ENCODE measurements at regions not wholly inside any gene's neighbourhood (a gene's known extent, or its start where the extent isn't known, plus 50 kb on each side); places are given as distances from the start of the nearest gene placed in this dataset.

DNA sequence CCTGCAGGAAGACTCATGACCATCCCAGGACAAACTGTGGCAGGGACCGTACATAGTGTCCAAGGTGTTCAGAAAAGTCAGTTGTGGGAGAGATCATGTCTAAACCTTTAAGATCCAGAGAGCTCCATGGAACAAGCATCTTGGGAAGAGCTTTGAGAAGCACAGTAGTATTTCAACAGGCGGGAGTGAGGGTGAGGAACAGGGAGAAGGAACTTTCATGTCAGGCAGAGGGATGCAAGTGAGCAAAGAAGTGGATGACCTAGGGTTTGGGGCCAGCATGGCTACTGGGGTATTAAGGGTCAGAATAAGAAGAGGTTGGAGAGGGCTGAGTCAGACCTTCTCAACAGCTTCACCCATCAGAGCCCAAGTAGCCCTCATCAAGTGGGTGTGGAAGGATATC, 147.9 kb upstream of the ETV3 start:
- TF ChIP-seq, protein P1, sequence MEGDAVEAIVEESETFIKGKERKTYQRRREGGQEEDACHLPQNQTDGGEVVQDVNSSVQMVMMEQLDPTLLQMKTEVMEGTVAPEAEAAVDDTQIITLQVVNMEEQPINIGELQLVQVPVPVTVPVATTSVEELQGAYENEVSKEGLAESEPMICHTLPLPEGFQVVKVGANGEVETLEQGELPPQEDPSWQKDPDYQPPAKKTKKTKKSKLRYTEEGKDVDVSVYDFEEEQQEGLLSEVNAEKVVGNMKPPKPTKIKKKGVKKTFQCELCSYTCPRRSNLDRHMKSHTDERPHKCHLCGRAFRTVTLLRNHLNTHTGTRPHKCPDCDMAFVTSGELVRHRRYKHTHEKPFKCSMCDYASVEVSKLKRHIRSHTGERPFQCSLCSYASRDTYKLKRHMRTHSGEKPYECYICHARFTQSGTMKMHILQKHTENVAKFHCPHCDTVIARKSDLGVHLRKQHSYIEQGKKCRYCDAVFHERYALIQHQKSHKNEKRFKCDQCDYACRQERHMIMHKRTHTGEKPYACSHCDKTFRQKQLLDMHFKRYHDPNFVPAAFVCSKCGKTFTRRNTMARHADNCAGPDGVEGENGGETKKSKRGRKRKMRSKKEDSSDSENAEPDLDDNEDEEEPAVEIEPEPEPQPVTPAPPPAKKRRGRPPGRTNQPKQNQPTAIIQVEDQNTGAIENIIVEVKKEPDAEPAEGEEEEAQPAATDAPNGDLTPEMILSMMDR (conservative IDR thresholded peaks at IDR 0.05; ENCODE audit: low read depth, low read length) = no peak
- no peak overlapping the region for H3K4me3 ChIP-seq (ENCODE audit: low read length)
- no peak for DNase-seq (ENCODE audit: low read depth)

DNA sequence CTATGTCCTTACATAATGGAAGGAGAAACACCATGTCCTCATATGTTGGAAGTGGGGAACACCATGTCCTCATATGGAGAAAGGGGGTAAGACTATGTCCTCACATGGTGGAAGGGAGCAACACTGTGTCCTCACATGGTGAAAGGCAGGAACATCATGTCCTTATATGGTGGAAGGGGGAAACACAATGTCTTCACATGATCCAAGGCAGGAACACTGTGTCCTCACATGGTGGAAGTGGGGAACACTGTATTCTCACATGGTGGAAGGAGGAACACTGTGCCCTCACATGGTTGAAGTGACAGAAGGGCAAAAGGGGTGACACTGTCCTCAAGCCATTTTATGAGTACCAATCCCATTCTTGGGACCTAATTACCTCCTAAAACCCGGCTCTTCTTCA, 146.3 kb upstream of the ETV3 start:
- TF ChIP-seq, protein P1 (conservative IDR thresholded peaks at IDR 0.05; ENCODE audit: low read depth, low read length) = no peak
- H3K4me3 ChIP-seq (ENCODE audit: low read length) = no peak overlapping the region
- no peak for DNase-seq (ENCODE audit: low read depth)

DNA sequence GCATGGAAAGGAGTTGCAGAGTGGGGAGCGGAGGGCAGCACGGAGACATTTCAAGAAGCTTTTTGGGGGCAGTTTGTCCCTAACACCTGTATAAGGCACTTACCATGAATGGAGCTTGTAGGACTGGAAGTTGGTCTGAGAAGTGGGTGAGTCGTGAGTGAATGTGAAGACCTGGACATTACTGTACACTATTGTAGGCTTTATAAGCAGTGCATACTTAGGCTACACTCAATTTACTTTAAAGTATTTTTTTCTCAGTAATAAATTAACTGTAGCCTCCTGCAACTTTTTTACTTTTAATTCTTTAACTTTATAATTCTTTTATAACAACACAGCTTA, 141.6 kb upstream of the ETV3 start:
- no peak for DNase-seq (ENCODE audit: low read depth)
- TF ChIP-seq, protein P1 (conservative IDR thresholded peaks at IDR 0.05; ENCODE audit: low read depth, low read length) = no peak
- H3K4me3 ChIP-seq (ENCODE audit: low read length) = no peak overlapping the region

DNA sequence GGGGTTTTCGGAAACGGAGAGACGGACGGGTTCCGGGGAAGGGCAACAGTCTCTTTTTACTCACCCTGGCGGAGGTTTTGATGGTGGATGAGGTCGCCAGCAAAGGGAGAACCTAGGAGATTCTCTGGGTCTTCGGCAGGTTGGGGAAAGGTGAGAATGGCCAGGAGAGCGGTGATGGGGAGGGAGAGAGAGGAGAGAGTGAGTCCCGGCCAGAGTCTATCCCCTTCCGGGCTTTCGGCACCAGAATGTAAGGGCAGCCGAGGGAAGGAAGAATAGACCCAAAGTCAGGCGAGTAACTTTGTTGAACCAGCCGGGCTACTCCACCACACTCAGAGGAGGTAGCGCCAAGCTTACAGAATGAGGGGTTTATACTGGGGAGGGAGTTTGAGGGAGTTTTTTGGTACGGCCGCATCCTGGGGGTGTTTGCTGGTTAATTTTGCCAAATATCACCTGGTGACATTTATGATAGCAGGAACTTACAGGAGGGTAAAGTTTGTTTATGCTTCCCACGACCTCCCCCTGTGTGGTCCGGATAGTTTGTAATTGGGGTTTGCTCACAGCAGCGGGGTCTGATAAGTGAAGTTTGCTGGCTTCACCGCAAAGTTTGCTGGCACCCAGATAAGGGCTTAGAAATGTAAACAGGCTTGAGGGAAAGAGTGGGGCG, 141.1 kb upstream of the ETV3 start:
- DNase-seq (ENCODE audit: low read depth) = no peak

DNA sequence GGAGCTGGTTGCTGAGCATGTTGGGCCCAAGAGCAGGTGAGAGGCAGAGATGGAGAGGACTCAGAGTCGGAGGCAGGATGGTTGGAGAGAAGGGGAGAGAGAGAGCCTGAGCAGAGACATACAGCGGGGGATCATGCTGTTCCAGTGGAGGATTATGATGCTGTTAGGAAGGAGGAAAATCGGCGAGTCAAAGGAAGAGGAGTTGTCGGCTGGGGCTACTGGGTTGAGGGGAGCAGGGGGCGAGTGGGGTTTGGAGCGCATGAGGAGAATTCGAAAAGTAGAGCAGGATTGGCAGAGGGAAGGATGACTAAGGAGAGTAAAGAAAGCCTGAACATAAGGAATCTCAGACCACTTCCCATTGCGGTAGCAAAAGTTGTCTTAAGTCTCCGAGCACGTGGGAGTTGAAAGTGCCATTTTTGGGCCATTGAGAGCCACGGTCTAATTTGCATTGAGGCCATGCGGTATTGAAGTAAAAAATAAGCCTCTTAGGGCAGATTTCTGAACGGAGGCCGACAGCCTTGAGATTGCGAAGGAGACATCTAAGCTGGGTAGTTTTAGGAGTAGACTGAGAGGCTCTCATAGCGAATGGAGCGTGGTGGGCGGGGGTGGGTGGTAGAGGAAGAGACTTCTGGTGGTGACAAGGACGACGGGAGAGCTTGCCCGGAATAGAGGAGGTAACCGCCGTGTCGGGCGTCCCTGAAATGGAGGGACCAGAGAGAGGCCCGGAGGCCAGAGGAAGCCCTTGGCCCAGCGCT, 140.4 kb upstream of the ETV3 start:
- no peak overlapping the region for H3K4me3 ChIP-seq (ENCODE audit: low read length)
- TF ChIP-seq, protein P1 (conservative IDR thresholded peaks at IDR 0.05; ENCODE audit: low read depth, low read length) = no peak
- no peak for DNase-seq (ENCODE audit: low read depth)

More for the DNA sequence above, 141.1 kb upstream of the ETV3 start:
- TF ChIP-seq, protein P1 (conservative IDR thresholded peaks at IDR 0.05; ENCODE audit: low read depth, low read length) = no peak
- no peak overlapping the region for H3K4me3 ChIP-seq (ENCODE audit: low read length)

DNA sequence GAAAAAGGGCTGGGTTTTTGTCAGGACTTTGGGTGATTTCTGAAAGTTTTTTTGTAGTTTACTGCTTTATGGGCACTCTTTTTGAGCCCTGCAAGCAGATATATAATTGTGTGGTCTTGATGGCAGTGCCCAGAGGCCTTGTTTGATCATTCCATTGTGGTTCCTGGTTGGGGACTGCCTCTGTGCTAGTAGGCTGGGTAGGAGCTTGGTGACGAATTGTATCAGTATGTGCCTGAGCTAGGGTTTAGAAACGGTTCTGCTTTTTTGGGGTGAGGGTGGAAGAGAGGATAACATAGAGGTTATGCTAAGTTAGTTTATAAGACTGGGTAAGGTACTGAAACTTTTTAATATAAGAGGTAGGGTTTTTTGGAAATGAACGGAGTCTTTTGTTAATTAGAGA, 139.7 kb upstream of the ETV3 start:
- TF ChIP-seq, protein P1 (conservative IDR thresholded peaks at IDR 0.05; ENCODE audit: low read depth, low read length) = no peak
- H3K4me3 ChIP-seq (ENCODE audit: low read length) = no peak overlapping the region
- no peak for DNase-seq (ENCODE audit: low read depth)

DNA sequence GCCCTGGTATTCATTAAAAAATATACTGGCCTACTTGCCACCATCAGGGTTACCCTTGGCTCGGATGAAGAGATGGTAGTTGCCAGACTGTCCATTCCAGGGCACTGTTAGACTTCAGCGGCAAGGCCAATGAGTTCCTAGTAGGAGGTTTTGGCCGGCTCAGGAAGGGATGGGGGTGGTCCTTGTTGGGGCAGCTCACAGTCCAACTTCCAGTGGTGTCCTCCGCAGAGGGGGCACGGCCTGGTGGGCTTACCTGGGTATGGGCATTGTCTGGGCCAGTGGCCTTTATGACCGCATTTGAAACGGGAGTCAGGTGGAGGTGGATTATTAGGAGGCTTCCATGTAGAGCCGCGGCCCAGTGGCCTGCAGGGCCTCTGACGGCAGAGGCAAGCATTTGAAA, 139.1 kb upstream of the ETV3 start:
- TF ChIP-seq, protein P1 (conservative IDR thresholded peaks at IDR 0.05; ENCODE audit: low read depth, low read length) = no peak
- H3K4me3 ChIP-seq (ENCODE audit: low read length) = no peak overlapping the region
- no peak for DNase-seq (ENCODE audit: low read depth)

Measured in retinal pigment epithelial cell (primary cell).